Ecto neural progenitor cell (in vitro differentiated cells): ENCODE measurements at regions not wholly inside any gene's neighbourhood (a gene's known extent, or its start where the extent isn't known, plus 50 kb on each side); places are given as distances from the start of the nearest gene placed in this dataset.
A peak's percentile ranks its signal among the peaks of the same experiment; 100 is the strongest.
"Not testable (repeated sequence)": the region's sequence is repeated elsewhere in the genome, so short reads cannot be mapped to it uniquely, and the experiment has no call there.

Experiments used
- DNase-seq: peaks from one replicate; pipeline ENCODE4 v3.0.0-alpha.2; 2018; ENCODE audit warnings: low spot score

DNA sequence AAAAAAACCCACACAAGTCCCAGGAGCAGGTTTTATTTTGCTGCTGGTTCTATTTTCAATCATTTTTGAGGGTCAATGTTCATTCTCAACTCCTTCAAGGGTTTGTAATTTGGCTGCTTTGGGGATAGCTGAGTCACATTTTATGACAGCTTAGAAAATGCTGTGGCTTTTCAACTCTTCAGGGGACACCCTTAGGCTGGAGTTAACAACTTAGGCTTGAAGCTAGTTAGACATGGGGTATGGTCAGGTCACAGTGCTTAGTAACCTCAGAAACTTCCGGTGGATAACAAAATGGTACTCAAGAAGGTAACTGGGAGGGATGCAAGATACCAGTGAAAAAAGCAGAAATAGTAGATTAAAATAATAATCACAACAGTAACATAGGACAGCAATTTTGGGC is 308.8 kb downstream of the HHIPL2 start:
- no peak for DNase-seq

DNA sequence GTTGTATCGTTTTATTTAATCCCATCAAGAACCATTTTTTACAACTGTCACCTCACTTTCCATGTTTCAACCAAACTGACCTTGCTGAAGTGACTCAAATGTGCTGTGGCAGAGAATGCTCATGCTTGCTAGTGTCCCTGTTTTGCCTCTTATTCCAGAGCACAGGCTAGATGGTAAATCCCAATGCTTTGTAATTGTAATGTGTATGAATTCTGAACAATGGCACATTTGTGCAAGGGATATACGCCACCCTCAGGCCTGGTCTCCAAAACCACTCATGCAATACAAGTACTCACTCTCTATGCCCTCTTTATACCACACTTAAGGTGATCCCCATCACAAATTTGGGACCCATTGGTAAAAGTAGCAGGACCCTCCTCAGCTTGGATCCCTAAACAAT is 313.6 kb downstream of the HHIPL2 start:
- DNase-seq, result no peak

DNA sequence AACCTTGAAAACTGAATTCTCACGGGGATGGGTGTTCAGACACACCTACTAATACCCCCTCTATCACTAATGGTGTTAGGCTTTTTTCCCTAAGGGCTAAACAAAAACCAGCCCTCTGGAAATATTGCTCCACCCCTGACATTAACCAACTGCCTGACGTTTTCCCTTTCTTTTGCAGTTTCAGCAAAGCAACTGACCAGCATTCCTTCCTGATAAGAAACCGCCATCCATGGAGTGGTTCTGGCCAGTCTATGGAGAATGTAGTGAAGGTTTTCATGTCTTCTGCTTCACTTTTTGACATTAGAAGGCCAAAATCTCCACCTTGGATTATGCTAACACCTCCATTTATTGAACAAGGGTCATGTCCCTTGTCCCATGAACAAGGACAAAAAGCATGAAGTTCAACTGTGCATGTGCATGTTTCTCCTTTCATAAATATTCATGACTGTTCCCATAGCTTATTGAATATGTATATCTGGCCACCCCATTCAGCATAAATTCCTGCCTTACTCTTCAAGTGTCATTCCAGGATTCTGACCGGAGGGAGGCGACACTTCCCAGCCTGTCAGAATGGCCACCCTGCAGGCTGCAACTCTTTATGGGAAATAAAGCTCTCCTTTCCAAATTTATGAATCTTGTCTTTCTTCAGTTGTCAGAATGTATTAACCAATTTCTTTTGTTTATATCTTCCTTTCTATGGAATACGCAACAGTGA is 314.3 kb downstream of the HHIPL2 start:
- no peak for DNase-seq

DNA sequence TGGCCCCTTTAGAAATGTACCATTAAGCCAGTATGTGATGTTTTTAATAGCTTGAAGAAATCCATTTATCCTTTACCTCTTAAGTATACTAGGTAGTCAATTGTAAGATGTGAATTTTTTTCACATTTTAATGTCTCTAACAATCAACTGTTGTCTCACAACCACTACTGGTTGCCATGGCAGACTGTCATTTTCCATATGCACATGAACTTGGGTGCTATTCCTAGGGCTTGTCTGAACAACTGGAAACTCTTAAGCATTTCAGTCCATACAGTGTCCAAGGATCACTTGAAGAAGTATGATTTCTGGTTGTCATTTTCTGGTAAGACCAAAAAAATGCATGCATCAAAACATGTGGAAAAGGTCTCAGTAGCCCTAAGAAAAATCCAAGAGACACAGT is 315.1 kb downstream of the HHIPL2 start:
- DNase-seq, result no peak

DNA sequence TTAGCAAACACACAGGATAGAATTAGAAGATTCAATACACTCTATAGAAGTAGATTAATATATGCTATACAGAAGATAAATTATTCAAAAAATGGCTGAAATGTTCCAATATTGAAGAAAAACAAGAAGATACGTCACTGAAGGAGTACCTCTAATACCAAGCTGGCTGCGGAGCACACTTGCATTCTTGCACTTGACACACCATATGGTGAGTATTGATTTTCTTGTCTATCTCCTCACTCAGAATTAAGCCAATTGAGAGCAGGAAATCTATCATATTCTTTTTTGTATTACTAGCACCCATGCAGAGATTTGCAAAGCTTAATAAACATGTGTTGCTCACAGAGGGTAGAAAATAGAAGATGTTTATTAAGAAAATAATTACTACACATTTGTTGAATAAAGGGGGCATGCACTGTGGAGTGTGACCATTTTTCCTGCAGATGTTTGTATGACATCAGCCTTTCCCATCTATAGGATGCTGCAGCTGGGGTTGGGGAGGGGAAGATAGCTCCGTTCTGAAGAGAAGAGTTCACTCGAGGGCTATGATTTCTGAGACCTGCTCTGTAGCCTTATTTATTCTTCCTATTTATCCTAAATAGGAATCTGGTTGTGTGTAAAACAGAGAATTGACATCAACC is 318.1 kb downstream of the HHIPL2 start:
- no peak for DNase-seq

DNA sequence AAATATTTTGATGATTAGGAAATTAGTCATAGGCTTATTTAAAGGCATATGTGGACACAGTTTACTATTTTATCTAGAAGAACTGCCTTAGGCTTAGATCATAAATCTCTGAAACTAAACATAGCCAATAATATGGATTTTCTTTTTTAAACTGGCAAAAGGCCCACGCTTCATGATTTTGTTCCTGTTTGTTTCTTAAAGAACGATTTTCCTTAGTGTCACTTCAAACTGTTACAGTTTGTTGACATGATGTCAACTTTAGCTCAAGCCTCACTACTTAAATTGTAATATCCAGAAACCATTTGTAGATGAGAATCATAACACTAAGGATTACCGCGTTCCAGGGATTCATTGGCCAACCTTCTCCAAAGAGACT is 322.6 kb downstream of the HHIPL2 start:
- no peak for DNase-seq

DNA sequence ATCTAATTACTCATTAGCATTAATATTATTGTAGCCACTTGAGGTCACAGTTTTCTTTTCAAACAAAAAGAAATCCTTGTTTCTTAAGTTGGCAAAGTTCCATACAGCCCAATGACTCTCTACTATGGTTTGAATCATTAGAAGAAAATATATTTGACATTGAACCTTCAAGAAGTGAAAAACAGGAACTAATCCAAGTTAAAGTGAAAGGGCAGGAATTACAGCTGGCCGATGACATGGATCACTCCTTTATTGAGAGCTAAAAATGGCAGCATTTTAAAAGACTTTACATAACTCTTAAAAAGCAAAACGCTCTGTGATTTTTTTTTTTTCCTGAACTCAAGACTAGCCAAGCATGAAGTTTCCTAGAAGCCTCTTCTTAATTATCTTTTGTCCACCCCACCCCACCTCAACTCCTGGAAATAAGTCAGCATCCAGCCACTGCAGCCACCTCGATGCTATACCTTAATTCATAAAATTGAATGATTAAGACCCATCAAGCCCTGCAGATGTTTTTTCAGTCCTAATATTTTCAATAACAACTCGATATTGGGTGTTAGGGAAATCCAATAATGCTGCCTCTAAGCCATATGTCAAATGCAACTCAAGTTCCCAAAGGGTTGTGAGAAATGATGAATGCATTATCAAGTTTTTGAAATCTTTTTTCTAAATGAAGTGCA is 323.1 kb downstream of the HHIPL2 start:
- no peak for DNase-seq

DNA sequence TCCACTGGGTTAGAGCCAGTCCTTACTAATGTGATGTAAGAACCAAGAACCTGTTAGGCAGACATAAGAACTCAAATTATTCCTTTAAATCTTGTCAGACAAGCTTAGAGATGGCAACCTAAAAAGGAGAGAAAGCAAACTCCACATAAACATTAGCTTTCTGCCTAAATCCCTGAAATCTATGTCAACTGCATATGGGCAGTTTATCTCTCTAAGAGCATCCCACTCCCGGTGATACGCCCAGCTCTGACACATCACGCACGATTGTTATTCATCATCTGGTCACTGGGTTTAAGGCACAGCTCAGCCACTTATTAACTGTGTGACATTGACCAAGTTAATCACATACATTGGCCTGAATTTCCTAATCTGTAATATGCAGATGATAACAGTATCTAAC is 323.7 kb downstream of the HHIPL2 start:
- no peak for DNase-seq

DNA sequence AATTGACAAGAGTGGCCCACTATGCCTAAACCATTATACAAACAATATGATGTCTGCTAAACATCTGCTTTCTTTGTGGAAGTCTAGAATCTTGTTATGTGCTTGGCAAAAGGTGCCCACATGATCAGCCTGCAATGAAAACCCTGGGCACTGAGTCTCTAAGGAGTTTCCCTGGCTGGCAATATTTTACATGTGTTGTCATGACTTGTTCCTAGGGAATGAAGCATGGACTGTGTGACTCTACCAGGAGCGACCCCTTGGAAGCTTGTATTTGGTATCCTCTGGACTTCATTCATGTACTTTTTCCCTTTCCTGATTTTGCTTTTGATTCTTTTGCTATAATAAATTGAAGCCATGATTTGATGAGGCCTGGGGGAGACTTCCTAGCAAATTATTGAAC is 324.9 kb downstream of the HHIPL2 start:
- no peak for DNase-seq

DNA sequence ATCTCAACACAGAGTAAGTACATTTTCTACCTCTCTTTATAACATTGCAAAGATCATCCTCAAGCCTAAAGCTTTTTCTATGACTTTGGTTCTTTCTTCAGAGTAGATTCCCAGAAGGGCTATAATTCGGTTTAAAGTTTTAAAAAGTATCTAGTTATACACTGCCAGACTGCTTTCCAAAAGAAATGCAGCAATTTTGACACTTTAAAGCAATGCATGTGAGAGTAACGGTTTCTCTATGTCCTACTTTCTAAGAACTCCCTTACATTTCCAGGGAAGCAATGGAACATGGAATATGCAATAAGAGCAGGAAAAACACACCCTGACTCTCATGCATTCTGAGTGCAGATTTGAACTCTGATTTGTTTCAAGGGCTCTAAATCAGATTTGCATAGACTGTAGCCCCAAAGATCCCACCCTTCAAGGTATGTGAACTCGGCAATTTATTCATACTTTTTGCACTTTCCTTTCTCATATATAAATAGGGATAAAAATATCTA is 331.6 kb downstream of the HHIPL2 start:
- DNase-seq, result no peak

DNA sequence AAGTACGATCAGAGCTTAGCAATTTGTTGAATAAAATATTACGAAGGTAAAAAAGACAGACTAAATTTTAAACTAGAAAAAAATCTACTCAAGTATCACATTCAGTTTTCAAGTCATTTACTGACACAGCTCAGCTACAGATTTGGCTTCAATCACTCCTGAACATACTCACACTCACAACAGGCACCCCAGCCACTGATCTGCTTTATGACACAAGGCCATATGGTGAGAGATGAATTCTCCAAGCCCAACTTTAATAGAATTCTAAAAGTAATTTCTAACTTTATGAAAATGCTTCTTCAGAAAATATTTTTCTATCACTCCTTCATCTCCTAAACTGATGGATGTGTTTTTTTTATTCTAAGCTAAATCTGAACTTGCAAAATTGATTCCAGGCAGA is 337.1 kb downstream of the HHIPL2 start:
- DNase-seq, result no peak

DNA sequence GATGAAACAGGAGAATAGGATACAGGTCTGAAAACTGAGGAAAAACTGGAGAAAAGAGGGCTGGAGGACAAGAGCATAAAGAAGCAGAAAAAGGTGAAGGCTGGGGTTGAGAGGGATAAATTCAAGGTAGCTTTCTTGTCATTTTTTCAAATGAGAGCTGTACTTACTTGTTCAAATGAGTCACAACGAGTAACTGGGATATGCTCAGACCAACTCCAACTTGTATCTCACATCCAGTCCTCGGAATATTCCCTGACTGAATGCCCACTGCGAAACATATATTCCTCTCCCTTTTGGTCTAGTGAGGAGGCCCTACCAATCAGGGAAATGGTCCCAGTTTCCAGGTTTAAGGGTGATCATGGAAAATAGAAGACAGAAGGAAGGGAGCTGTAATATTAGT is 343.4 kb downstream of the HHIPL2 start:
- DNase-seq, result no peak

DNA sequence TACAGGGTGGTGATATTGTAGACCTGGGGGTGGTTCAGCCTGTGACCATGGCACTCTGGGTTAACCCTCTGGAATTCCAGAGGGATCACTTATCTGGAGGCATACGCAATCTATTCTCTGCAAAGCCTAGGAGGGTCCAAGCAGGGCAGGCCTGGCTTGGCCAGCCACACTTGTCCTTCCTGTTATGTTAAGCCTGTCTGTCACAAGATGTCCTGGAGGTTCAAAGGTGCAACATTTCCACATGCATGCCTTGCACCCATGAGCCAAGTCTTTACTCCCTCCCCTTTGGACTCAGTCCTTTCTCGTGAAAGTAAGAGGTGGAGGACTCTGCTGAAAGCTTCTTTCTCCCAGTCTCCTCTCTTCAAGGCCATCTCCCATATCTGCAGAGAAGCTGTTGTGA is 345.1 kb downstream of the HHIPL2 start:
- no peak for DNase-seq

DNA sequence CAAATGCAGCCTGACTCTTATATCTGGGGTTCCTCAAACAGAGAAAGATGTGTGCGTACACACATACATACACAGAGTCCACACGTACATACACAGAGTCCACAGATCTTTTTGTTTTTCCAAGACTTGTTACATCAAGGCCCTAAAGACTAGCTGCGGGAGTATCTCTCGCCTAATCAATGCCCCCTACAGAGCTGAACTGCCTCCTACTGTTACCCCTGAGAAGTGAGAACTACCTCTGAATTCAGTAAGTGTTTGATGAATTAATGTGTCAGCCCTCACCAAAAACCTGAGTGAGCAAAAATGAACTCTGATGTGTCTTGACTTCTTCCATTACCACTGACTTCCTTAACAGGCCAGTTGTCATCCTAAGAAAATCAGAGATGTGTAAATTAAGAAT is 351.2 kb downstream of the HHIPL2 start:
- no peak for DNase-seq

DNA sequence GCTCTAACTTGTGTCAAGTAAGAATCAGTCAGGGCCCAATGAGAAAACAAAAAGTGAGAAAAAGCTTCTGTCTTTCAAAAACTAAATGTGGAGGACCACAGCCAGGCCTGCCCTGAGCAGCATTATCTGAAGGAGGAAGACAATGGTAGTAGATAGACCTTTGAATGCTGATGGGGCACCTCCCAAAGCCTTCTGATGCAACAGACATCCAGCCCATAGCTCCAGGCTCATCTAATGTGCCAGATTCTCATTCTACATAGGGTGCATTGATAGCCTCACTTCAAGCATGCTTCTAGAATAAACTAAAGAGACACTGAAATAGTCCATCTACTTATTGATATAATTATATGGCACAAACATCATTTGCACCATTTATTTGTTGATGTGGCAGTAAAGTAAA is 351.6 kb downstream of the HHIPL2 start:
- DNase-seq, result no peak

DNA sequence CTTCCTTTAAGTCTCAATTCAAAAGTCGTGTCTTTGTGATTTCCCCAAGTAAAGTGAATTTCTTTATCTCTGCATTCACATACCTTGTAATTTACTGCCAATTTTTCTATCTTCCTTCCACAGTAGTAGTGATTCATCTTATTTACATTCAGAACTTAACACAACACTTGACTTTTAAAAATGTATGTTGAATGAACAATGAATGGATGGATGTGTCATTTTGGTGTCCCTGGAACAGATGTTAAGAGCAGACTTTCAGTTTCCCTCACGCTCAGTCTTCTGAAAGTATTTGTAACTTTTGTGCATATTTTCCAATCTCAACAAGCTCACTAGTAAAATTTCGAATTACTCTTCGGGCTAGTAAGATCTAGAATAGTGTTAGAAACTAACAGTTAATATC is 352.0 kb downstream of the HHIPL2 start:
- DNase-seq, result no peak

DNA sequence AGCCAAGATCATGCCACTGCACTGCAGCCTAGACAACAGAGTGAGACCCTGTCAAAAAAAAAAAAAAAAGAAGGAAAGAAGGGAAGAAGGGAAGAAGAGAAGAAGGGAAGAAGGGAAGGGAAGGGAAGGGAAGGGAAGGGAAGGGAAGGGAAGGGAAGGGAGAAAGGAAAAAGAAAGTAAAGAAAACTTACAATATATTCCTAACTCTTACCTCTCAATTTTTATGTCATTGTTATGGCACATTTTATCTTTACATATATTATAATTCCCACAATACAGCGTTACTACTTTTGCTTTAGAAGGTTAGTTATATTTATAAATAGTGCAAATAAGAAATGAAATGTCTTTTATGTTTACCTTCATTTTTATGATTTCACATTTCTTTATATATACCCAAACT is 358.7 kb downstream of the HHIPL2 start:
- no peak for DNase-seq

DNA sequence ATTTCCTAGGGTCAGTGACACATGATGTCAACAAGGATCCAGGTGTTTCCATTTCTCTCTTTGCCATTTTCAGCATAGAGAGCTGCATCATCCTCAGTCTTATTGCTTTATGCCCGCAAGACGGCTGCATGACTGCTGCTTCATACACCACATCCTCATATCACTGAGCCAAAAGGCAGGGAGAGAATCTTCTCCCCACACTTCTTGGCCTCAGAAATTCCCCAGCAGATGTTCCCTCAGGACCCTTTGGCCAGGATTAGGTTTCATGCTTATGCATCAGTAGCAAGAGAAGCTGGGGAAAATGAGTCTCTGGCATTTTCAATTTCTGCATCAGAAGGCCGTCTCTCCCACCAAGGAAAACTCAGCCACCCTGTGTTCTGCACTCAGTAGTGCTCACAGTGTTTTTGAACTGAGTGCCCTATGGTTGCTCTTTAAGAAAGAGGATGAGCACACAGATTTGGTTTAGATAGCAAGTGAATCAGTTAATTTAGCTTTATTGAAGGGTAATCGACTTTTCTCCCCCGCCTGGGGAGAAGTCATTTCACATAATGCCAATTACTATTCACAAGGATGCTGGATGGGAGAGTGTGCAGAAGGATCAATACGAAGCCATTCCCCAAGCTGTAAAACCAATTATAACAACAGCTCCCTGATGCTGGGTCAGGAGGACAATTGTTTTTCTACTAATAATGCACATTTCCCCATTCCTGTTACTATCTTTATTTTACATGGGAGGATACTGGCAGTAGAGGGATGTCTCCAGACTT is 360.2 kb downstream of the HHIPL2 start:
- DNase-seq, result no peak

DNA sequence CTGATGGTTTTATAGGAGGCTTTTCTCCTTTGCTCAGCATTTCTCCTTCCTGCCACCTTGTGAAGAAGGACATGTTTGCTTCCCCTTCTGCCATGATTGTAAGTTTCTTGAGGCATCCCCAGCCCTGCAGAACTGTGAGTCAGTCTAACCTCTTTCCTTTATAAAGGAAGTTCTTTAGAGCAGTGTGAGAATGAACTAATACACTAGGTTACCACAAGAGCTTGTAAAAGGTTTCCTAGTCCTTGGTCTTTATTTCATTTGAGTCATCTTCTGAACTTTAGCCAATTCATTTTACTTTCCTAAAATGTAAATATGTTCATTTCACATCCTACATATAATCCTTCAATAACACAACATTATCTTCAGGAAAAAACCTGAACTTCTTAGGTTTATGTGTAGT is 365.3 kb downstream of the HHIPL2 start:
- DNase-seq, result no peak

DNA sequence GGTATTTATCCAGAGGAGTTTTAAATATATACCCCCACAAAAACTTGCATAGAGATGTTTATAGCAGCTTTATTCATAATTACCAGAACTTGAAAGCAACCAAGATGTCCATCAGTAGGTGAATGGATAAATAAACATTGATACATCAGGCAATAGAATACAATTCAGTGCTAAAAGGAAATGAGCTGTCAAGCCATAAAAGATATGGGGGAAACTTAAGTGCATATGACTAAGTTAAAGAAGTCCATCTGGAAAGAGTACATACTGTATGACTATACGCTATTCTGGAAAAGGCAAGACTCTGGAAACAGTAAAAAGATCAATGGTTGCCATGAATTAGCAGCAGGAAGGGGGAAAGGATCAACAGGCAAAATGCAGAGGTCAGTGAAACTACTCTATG is 366.7 kb downstream of the HHIPL2 start:
- no peak for DNase-seq

DNA sequence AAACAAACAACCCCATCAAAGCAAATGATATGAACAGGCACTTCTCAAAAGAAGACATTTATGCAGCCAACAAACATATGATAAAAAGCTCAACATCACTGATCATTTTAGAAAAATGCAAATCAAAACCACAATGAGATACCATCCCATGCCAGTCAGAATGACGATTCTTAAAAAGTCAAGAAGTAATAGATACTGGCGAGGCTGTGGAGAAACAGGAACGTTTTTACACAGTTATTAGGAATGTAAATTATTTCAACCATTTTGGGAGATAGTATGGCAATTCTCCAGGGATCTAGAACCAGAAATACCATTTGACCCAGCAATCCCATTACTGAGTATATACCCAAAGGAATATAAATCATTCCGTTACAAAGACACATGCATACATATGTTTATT is 370.4 kb downstream of the HHIPL2 start:
- not testable (repeated sequence) for DNase-seq

DNA sequence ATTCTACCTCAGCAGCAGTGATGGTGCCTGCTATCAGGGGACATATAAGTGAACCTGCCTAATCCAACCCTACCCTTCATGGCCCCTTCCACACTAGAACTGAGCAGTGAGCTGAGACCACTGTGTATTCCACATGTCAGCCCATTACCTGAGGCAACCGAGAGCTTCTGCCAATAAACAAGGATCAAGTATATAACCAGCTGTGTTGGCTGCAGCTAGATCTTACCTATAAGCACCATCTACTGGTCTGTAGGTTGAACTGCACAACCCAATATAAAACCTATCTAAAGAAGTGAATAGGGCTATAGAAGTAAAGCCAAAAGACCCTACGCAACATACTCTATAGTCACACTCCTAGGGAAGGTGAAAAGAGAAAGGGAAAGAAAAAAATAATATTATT is 376.9 kb downstream of the HHIPL2 start:
- peak; percentile 43 for DNase-seq

DNA sequence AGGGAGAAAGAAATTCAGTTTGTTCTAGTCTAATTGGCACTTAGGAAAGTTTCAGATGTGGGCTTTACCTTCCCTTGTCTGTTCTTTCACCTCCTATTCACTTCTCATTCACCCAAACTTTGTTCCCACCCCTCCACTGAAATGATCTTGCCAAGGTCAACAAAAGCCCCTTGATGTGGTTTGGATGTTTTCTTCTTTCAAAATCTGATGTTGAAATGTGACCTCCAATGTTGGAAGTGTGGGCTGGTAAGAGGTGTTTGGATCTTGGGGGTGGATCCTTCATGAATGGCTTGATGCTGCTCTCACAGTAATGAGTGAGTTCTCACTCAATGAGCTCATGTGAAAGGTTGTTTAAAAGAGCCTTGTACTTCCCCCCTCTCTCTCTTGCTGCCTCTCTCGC is 379.3 kb downstream of the HHIPL2 start:
- no peak for DNase-seq
